Heart right ventricle (tissue), 16 donors: ENCODE measurements at regions not wholly inside any gene's neighbourhood (a gene's known extent, or its start where the extent isn't known, plus 50 kb on each side); places are given as distances from the start of the nearest gene placed in this dataset.

Experiments
- ATAC-seq, 8 donors: fragments of 200-7000 bp; cut with Tn5 transposase; one replicate each; pipeline ENCODE4 v1.9.1; 2020; ENCODE audit warnings: mild to moderate bottlenecking in 8 of 8, moderate library complexity in 8 of 8, moderate number of reproducible peaks in 1 of 8
- DNase-seq, 2 donors: peaks; one replicate each; pipeline ENCODE4 v3.0.0-alpha.2; 2020
- H3K27ac ChIP-seq, 10 donors: fragments of 200-600 bp; sonication (generic) in 2 of 10; one replicate each; pipeline versions ENCODE4 v1.5.0 to v1.8.0; 2020 to 2022; ENCODE audit warnings: mild to moderate bottlenecking in 3 of 10
- H3K27me3 ChIP-seq, 7 donors: fragments of 200-600 bp; one replicate each; pipeline ENCODE4 v1.8.0; 2021 to 2022; ENCODE audit warnings: mild to moderate bottlenecking in 2 of 7
- H3K36me3 ChIP-seq, 9 donors: fragments of 200-600 bp; sonication (generic) in 1 of 9; one replicate each; pipeline versions ENCODE4 v1.5.0 to v1.8.0; 2020 to 2022; ENCODE audit warnings: mild to moderate bottlenecking in 2 of 9
- H3K4me1 ChIP-seq, 9 donors: fragments of 200-600 bp; sonication (generic) in 1 of 9; one replicate each; pipeline versions ENCODE4 v1.5.0 to v1.8.0; 2020 to 2022; ENCODE audit warnings: mild to moderate bottlenecking in 4 of 9
- H3K4me3 ChIP-seq, 10 donors: fragments of 200-600 bp; sonication (generic) in 2 of 10; one replicate each; pipeline versions ENCODE4 v1.5.0 to v1.8.0; 2020 to 2022; ENCODE audit warnings: mild to moderate bottlenecking in 7 of 10, moderate library complexity in 2 of 10
- H3K9me3 ChIP-seq, 11 donors: fragments of 200-600 bp in 10 of 11; sonication (generic) in 2 of 11; one replicate each; pipeline versions ENCODE4 v1.5.0 to v1.8.0; 2013 to 2022; ENCODE audit warnings: mild to moderate bottlenecking in 2 of 11, control low read depth in 1 of 11, moderate library complexity in 1 of 11
- CTCF ChIP-seq, 9 donors: fragments of 200-600 bp; sonication (generic) in 2 of 9; IDR thresholded peaks; one replicate each; pipeline versions ENCODE4 v1.5.0 to v1.8.0; 2021 to 2022; ENCODE audit warnings: antibody characterized with exemption in 9 of 9, mild to moderate bottlenecking in 5 of 9, moderate library complexity in 1 of 9
- WGBS, 2 donors: extraction: QIAGEN DNeasy Blood & Tissue Kit; methylation state at CpG; one replicate each; pipeline ENCODE4 v1.1.7; 2013; ENCODE audit warnings: inconsistent platforms in 1 of 2; 5-methylcytosine and 5-hydroxymethylcytosine counted together
- intact Hi-C, 10 donors: fragments of 100-400 bp; cut with DNase I; formaldehyde crosslinking; loops; one replicate each; pipeline versions ENCODE4 v1.11.1 to v1.14.2; 2022
- donor health status: Arrhythmogenic right ventricular cardiomyopathy.
- donor health status: ischemic (EF 13 %, LVEDD 7.1; RV severe dilation, severe dysfunction).
- donor health status: healthy with polysubstance abuse.
- donor health status: DM: no; HTN: yes; CAD: no.
- donor health status: DM: no; HTN: no; CAD: no.
- donor health status: ischemic (EF 25% LVEDD 6.9; RV normal size, moderate dysfunction).
- donor health status: ischemic (EF 25% LVEDD 5.7; RV mildly dilated, moderate dysfunction).
- donor health status: healthy.
- donor health status: DM: yes; HTN: yes; CAD: no.
- donor health status: Ischemic cardiomyopathy.
- donor health status: ischemic (EF 35%, LVEDD 5.7; RV mildly dilated, moderate dysfunction).
- donor health status: nonischemic (EF 11% LVEDD 7.7; RV severe dilation, severe dysfunction).
- donor health status: DM: yes; HTN: yes; CAD: no.
- donor health status: PGD.
- donor health status: ischemic (EF 29% LVEDD 5.4; RV normal size, mild dysfunction).
- donor health status: nonischemic (EF 23%, LVEDD 6.1; RV moderate dilation, normal function).

- Histone ChIP-seq H3K9me3 (peaks cover 0 to 34% (median 0%) of the 10 kb centered on the region in 11 donors), H3K36me3 (no peaks in the 10 kb centered on the region), H3K27me3 (no peaks in the 10 kb centered on the region), H3K4me3 (no peak overlapping the region), H3K27ac (no peak overlapping the region), H3K4me1 (no peaks in the 10 kb centered on the region)
- DNase-seq (no peak), ATAC-seq (no peak)
- TF ChIP-seq CTCF (IDR thresholded peaks at IDR 0.05) = no peak
- intact Hi-C loops = no loop called here
- WGBS, 2 donors = 79 to 84% methylated on average over 3 of the region's 3 CpGs
These were observed 1640.2 kb upstream of the PRMT6 start for GRCh38 chr1:105416261-105416660.

- intact Hi-C loops = no loop called here
- WGBS, 2 donors = 59 to 67% methylated on average over 1 of the region's 1 CpG
- H3K36me3 ChIP-seq = no peaks in the 10 kb centered on the region
- no peak for DNase-seq
- H3K27me3 ChIP-seq = no peaks in the 10 kb centered on the region
- peaks cover 0 to 28% (median 0%) of the 10 kb centered on the region in 11 donors for H3K9me3 ChIP-seq
- no peak overlapping the region for H3K4me3 ChIP-seq
- no peak for ATAC-seq
- no peak overlapping the region for H3K27ac ChIP-seq
- TF ChIP-seq CTCF (IDR thresholded peaks at IDR 0.05) = no peak
- H3K4me1 ChIP-seq = no peaks in the 10 kb centered on the region
These were observed 1637.4 kb upstream of the PRMT6 start for GRCh38 chr1:105419030-105419429.

- Histone ChIP-seq H3K9me3 (no peaks in the 10 kb centered on the region), H3K36me3 (no peaks in the 10 kb centered on the region), H3K4me1 (no peaks in the 10 kb centered on the region), H3K4me3 (no peak overlapping the region), H3K27me3 (no peaks in the 10 kb centered on the region), H3K27ac (no peak overlapping the region)
- intact Hi-C loops = no loop called here
- WGBS, 2 donors = 39 to 46% methylated on average over 2 of the region's 2 CpGs
- DNase-seq (no peak), ATAC-seq (no peak)
- TF ChIP-seq CTCF (IDR thresholded peaks at IDR 0.05) = no peak
These were observed 1628.9 kb upstream of the PRMT6 start for GRCh38 chr1:105427543-105427942.

GRCh38 chr1:105436589-105437259, 1619.8 kb upstream of the PRMT6 start:
- no peak for TF ChIP-seq CTCF (IDR thresholded peaks at IDR 0.05)
- Histone ChIP-seq H3K4me1 (no peaks in the 10 kb centered on the region), H3K4me3 (no peak overlapping the region), H3K27me3 (no peaks in the 10 kb centered on the region), H3K36me3 (no peaks in the 10 kb centered on the region), H3K27ac (no peak overlapping the region), H3K9me3 (peaks cover 0 to 23% (median 0%) of the 10 kb centered on the region in 11 donors)
- ATAC-seq (no peak), DNase-seq (no peak)
- intact Hi-C loops = no loop called here
- 75 to 80% methylated on average over 7 of the region's 7 CpGs for WGBS, 2 donors
